Suprapubic skin (tissue), 4 donors: ENCODE measurements at regions not wholly inside any gene's neighbourhood (a gene's known extent, or its start where the extent isn't known, plus 50 kb on each side); places are given as distances from the start of the nearest gene placed in this dataset.

Source experiments
- DNase-seq, 2 donors: peaks; one replicate each; pipeline ENCODE4 v3.0.0-alpha.2; 2019; ENCODE audit warnings: low spot score in 2 of 2
- H3K27ac ChIP-seq: fragments of 200-600 bp; sonication (generic); one replicate; pipeline ENCODE4 v1.5.1; 2019
- H3K27me3 ChIP-seq: fragments of 200-600 bp; sonication (generic); one replicate; pipeline ENCODE4 v1.5.1; 2019
- H3K36me3 ChIP-seq: fragments of 200-600 bp; sonication (generic); one replicate; pipeline ENCODE4 v1.5.1; 2019
- H3K4me1 ChIP-seq: fragments of 200-600 bp; sonication (generic); one replicate; pipeline ENCODE4 v1.5.1; 2019
- H3K4me3 ChIP-seq: fragments of 200-600 bp; sonication (generic); one replicate; pipeline ENCODE4 v1.5.1; 2019; ENCODE audit warnings: mild to moderate bottlenecking
- H3K9me3 ChIP-seq: fragments of 200-600 bp; sonication (generic); one replicate; pipeline ENCODE4 v1.5.1; 2019
- CTCF ChIP-seq, 2 donors: fragments of 200-600 bp in 1 of 2; fragments of 450-650 bp in 1 of 2; sonication (generic) in 1 of 2; IDR thresholded peaks; one replicate each; pipeline ENCODE4 v1.5.1; 2016 to 2019; ENCODE audit warnings: antibody characterized with exemption in 2 of 2, mild to moderate bottlenecking in 1 of 2, moderate library complexity in 1 of 2
- EP300 ChIP-seq: sonication (generic); formaldehyde crosslinking; IDR thresholded peaks from one replicate; pipeline ENCODE4 v1.6.1; 2017; ENCODE audit warnings: antibody characterized with exemption
- POLR2A ChIP-seq, 2 donors: fragments of 450-650 bp; IDR thresholded peaks; one replicate each; pipeline ENCODE4 v1.6.1; 2017; ENCODE audit warnings: antibody characterized with exemption in 2 of 2, mild to moderate bottlenecking in 2 of 2, moderate library complexity in 2 of 2
- POLR2AphosphoS5 ChIP-seq, 3 donors: sonication (generic); formaldehyde crosslinking; IDR thresholded peaks; one replicate each; pipeline ENCODE4 v1.6.1; 2017; ENCODE audit warnings: antibody characterized with exemption in 3 of 3
- WGBS: methylation state at CpG from one replicate; pipeline ENCODE4 v1.1.5; 2018; 5-methylcytosine and 5-hydroxymethylcytosine counted together

DNA sequence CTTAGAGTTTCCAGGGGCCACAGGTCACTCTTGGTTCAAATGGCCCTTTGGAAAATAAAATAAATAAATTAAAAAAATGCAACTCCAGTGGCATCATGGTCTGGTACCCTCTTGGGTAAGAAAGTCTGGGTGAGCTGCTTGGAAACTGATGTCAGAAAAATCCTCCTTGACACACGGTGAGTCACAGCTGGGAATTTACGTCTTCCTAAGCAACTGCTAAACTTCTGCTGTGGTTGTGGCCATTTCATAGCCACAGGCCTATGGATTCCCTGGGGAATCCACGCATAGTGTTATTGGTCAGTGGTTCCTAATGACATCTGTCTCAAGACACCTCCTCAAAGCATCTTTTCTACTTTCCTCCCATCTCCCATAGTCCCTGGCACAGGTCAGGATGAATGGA is 220.8 kb downstream of the COG6 start:
- Histone ChIP-seq H3K4me1 (peaks cover 6% of the 10 kb centered on the region), H3K27me3 (no peaks in the 10 kb centered on the region), H3K9me3 (no peaks in the 10 kb centered on the region), H3K36me3 (no peaks in the 10 kb centered on the region), H3K27ac (no peak overlapping the region), H3K4me3 (no peak overlapping the region)
- no peak for DNase-seq
- TF ChIP-seq POLR2A (IDR thresholded peaks at IDR 0.05) (no peak), EP300 (no peak), POLR2AphosphoS5 (IDR thresholded peaks at IDR 0.05) (no peak), CTCF (IDR thresholded peaks at IDR 0.05) (no peak)
- 81% methylated on average over 3 of the region's 3 CpGs for WGBS

- Histone ChIP-seq H3K4me3 (no peak overlapping the region), H3K9me3 (no peaks in the 10 kb centered on the region), H3K36me3 (no peaks in the 10 kb centered on the region), H3K4me1 (peaks cover 6% of the 10 kb centered on the region), H3K27me3 (no peaks in the 10 kb centered on the region), H3K27ac (no peak overlapping the region)
- 67% methylated on average over 5 of the region's 5 CpGs for WGBS
- TF ChIP-seq EP300 (no peak), CTCF (IDR thresholded peaks at IDR 0.05) (no peak), POLR2A (IDR thresholded peaks at IDR 0.05) (no peak), POLR2AphosphoS5 (IDR thresholded peaks at IDR 0.05) (no peak)
- DNase-seq = no peak
Measured at GRCh38 chr13:39877134-39877533, 221.7 kb downstream of the COG6 start.

- no peaks in the 10 kb centered on the region for H3K27me3 ChIP-seq
- H3K9me3 ChIP-seq = peaks cover 4% of the 10 kb centered on the region
- 80% methylated on average over 4 of the region's 4 CpGs for WGBS
- H3K27ac ChIP-seq = no peak overlapping the region
- peaks cover 6% of the 10 kb centered on the region for H3K4me1 ChIP-seq
- H3K36me3 ChIP-seq = no peaks in the 10 kb centered on the region
- no peak for DNase-seq
- TF ChIP-seq POLR2AphosphoS5 (IDR thresholded peaks at IDR 0.05) = no peak
- TF ChIP-seq EP300 = no peak
- no peak for TF ChIP-seq CTCF (IDR thresholded peaks at IDR 0.05)
- TF ChIP-seq POLR2A (IDR thresholded peaks at IDR 0.05) = no peak
- H3K4me3 ChIP-seq = no peak overlapping the region
Measured at GRCh38 chr13:39879286-39880035, 224.0 kb downstream of the COG6 start.

DNA sequence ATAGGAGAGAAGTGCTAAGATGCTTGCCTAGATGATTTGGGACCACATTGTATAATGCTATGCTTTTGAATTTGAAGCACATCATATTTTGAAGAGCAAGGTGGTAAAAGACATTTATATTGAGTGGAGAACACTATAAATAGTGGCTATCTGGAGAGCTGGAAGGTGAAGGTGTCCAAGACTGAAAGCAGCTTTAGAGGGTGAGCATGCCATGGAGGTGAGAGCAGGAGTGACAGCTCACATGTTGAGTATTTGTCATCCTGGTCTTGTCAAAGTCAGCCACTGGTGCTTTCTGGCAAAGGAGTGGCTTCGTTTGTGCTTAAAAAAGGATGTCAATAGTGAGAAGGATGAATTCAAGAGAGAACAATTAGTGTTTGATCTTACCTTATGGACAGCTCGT is 225.9 kb downstream of the COG6 start:
- no peak for DNase-seq
- TF ChIP-seq EP300 (no peak), POLR2AphosphoS5 (IDR thresholded peaks at IDR 0.05) (no peak), CTCF (IDR thresholded peaks at IDR 0.05) (no peak), POLR2A (IDR thresholded peaks at IDR 0.05) (no peak)
- Histone ChIP-seq H3K4me3 (no peak overlapping the region), H3K9me3 (peaks cover 4% of the 10 kb centered on the region), H3K4me1 (no peaks in the 10 kb centered on the region), H3K36me3 (no peaks in the 10 kb centered on the region), H3K27ac (no peak overlapping the region), H3K27me3 (no peaks in the 10 kb centered on the region)
- WGBS = 41% methylated on average over 2 of the region's 2 CpGs

GRCh38 chr13:39881887-39882286 is 226.4 kb downstream of the COG6 start:
- TF ChIP-seq EP300 (no peak), CTCF (IDR thresholded peaks at IDR 0.05) (no peak)
- DNase-seq = no peak
- Histone ChIP-seq H3K27ac (no peak overlapping the region), H3K4me3 (no peak overlapping the region), H3K27me3 (no peaks in the 10 kb centered on the region), H3K9me3 (peaks cover 4% of the 10 kb centered on the region), H3K36me3 (no peaks in the 10 kb centered on the region), H3K4me1 (peaks cover 2% of the 10 kb centered on the region)
- WGBS = 49% methylated on average over 1 of the region's 1 CpG
